Gastroesophageal sphincter (tissue), 3 donors: ENCODE measurements at regions not wholly inside any gene's neighbourhood (a gene's known extent, or its start where the extent isn't known, plus 50 kb on each side); places are given as distances from the start of the nearest gene placed in this dataset.

ENCODE experiments used
- CTCF ChIP-seq, 4 experiments: fragments of 200-600 bp in 2 of 4; fragments of 450-650 bp in 2 of 4; sonication (generic) in 1 of 4; IDR thresholded peaks; one replicate each; pipeline ENCODE4 v1.5.1; 2017 to 2019; ENCODE audit warnings: antibody characterized with exemption in 4 of 4, mild to moderate bottlenecking in 2 of 4, moderate library complexity in 2 of 4
- EP300 ChIP-seq: sonication (generic); formaldehyde crosslinking; IDR thresholded peaks from one replicate; pipeline ENCODE4 v1.6.1; 2017; ENCODE audit warnings: antibody characterized with exemption, mild to moderate bottlenecking

GRCh38 chr3:187828579-187829452, 83.5 kb upstream of the BCL6 start:
- TF ChIP-seq CTCF (IDR thresholded peaks at IDR 0.05) (no peak), EP300 (no peak)
